ENCODE measurements at regions not wholly inside any gene's neighbourhood (a gene's known extent, or its start where the extent isn't known, plus 50 kb on each side); places are given as distances from the start of the nearest gene placed in this dataset.

GRCh38 chr1:30627206-30627605, 96.2 kb downstream of the MATN1 start:
- no peak overlapping the region for H3K27ac Mint-ChIP-seq
- H3K27me3 Mint-ChIP-seq, result peaks cover 24% of the 10 kb centered on the region
- no peak overlapping the region for H3K4me3 Mint-ChIP-seq
- no peaks in the 10 kb centered on the region for H3K4me1 Mint-ChIP-seq
- H3K9me3 Mint-ChIP-seq, result peaks cover 27% of the 10 kb centered on the region
- H3K36me3 Mint-ChIP-seq, result peaks cover 3% of the 10 kb centered on the region

DNA sequence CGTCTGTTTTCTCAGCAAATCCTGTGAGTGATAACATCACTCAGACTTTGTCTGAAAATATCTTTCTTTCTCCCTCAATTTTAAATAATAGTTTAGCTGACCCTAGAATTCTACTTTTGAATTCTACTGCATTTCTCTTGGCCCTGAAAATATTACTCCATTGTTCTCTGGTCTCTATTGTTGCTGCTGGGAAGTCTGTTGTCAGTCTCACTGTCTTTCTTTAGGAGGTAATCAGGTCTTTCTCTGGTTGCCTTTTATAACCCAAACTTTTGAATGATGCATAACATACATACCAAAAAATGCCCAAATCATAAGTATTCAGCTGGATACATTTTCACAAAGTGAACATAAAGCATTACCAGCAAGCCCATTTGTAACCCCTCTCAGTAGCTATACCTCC, 100.0 kb downstream of the MATN1 start:
- Mint-ChIP-seq H3K4me3 (no peak overlapping the region), H3K27ac (no peak overlapping the region), H3K27me3 (peaks cover 23% of the 10 kb centered on the region), H3K9me3 (peaks cover 27% of the 10 kb centered on the region), H3K4me1 (peaks cover 1% of the 10 kb centered on the region), H3K36me3 (peaks cover 3% of the 10 kb centered on the region)

GRCh38 chr1:30619619-30620018, 103.8 kb downstream of the MATN1 start:
- Mint-ChIP-seq H3K27ac (no peak overlapping the region), H3K36me3 (peaks cover 3% of the 10 kb centered on the region), H3K4me1 (peaks cover 7% of the 10 kb centered on the region), H3K9me3 (peaks cover 14% of the 10 kb centered on the region), H3K27me3 (peaks cover 15% of the 10 kb centered on the region), H3K4me3 (no peak overlapping the region)

GRCh38 chr1:30618335-30618747, 105.0 kb downstream of the MATN1 start:
- H3K4me1 Mint-ChIP-seq, result peaks cover 7% of the 10 kb centered on the region
- peaks cover 12% of the 10 kb centered on the region for H3K27me3 Mint-ChIP-seq
- no peak overlapping the region for H3K4me3 Mint-ChIP-seq
- peaks cover 5% of the 10 kb centered on the region for H3K9me3 Mint-ChIP-seq
- H3K27ac Mint-ChIP-seq, result no peak overlapping the region
- peaks cover 1% of the 10 kb centered on the region for H3K36me3 Mint-ChIP-seq

DNA sequence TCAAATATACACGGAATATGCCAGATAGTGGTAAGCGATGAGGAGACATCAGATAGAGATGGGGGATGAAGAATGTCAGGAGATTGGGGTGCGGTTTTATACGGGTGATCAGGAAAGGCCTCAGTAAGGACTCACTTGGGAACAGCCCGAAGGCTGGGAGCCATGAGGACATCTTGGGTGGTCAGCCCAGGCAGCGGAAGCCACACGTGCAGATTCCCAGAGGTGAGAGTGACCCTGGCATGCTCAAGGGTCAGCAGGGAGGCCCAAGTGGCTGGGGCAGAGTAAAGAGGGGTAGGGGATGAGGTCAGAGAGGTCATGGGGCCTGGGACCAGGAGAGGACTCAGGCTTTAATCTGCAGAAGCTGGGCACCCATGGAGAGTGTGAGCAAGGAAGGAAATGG, 106.6 kb downstream of the MATN1 start:
- Mint-ChIP-seq H3K4me1 (peaks cover 7% of the 10 kb centered on the region), H3K4me3 (no peak overlapping the region), H3K9me3 (no peaks in the 10 kb centered on the region), H3K27ac (peak overlapping the region; percentile 18), H3K27me3 (peaks cover 12% of the 10 kb centered on the region), H3K36me3 (no peaks in the 10 kb centered on the region)

GRCh38 chr1:30615816-30616590, 107.4 kb downstream of the MATN1 start:
- Mint-ChIP-seq H3K27ac (no peak overlapping the region), H3K27me3 (peaks cover 8% of the 10 kb centered on the region), H3K9me3 (no peaks in the 10 kb centered on the region), H3K36me3 (no peaks in the 10 kb centered on the region), H3K4me1 (peaks cover 7% of the 10 kb centered on the region), H3K4me3 (no peak overlapping the region)

DNA sequence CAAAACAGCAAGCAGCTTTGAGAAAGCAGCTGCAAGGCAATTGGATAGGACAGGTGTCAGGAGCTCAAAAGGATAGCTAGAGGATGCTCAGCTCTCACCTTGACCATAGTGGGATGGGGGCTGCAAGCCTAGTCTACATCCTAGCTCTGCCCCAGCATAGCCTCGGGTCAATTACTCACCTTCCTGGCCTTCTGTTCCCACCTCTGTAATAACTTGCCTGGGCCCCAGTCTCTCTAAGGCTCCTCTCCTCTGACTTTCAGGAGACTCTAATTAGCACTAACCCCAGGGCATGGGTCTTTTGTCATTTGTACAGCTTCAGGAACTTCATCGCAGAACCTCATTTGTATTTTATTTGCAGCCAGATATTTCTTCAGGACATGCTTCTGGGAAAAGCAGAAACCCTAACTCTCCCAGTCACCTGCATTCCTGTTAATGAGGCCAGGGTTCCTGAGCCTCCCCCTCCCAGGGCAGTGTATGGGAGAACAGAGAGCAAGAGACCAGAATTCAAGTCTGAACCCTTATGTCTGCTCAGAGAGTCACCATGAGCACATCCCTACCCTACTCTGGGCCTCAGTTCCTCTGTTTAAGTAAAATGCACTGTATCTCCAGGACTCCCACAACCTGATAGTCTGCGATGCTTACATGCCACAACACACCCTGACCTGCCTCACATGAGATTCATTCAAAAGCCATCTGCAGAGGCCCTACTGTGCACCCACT, 108.1 kb downstream of the MATN1 start:
- no peak overlapping the region for H3K27ac Mint-ChIP-seq
- H3K27me3 Mint-ChIP-seq, result peaks cover 8% of the 10 kb centered on the region
- H3K9me3 Mint-ChIP-seq, result no peaks in the 10 kb centered on the region
- peaks cover 7% of the 10 kb centered on the region for H3K4me1 Mint-ChIP-seq
- H3K4me3 Mint-ChIP-seq, result no peak overlapping the region
- no peaks in the 10 kb centered on the region for H3K36me3 Mint-ChIP-seq

DNA sequence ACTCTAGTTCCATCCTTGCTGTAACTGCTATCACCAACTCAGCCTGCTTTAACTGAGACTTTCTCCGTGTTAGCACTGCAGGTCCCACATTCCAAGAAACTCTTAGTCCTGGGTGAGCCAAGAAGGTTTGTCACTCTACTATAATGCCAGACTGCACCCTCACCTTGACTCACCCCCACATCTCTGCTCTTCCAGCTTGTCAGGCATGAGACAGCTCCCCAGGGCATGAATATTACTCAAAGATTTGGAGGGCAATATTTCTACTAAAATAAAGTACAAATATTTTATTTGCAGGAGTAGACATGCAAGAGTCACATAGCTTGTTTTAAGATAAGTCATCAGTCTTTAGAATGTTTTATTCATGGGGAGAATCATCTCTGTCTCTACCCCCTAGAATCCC, 110.2 kb downstream of the MATN1 start:
- Mint-ChIP-seq H3K36me3 (no peaks in the 10 kb centered on the region), H3K27ac (no peak overlapping the region), H3K27me3 (peaks cover 14% of the 10 kb centered on the region), H3K9me3 (no peaks in the 10 kb centered on the region), H3K4me1 (peaks cover 3% of the 10 kb centered on the region), H3K4me3 (no peak overlapping the region)

GRCh38 chr1:30612536-30613065, 110.8 kb downstream of the MATN1 start:
- peaks cover 14% of the 10 kb centered on the region for H3K27me3 Mint-ChIP-seq
- no peak overlapping the region for H3K27ac Mint-ChIP-seq
- H3K36me3 Mint-ChIP-seq, result no peaks in the 10 kb centered on the region
- no peaks in the 10 kb centered on the region for H3K9me3 Mint-ChIP-seq
- no peak overlapping the region for H3K4me3 Mint-ChIP-seq
- H3K4me1 Mint-ChIP-seq, result no peaks in the 10 kb centered on the region

DNA sequence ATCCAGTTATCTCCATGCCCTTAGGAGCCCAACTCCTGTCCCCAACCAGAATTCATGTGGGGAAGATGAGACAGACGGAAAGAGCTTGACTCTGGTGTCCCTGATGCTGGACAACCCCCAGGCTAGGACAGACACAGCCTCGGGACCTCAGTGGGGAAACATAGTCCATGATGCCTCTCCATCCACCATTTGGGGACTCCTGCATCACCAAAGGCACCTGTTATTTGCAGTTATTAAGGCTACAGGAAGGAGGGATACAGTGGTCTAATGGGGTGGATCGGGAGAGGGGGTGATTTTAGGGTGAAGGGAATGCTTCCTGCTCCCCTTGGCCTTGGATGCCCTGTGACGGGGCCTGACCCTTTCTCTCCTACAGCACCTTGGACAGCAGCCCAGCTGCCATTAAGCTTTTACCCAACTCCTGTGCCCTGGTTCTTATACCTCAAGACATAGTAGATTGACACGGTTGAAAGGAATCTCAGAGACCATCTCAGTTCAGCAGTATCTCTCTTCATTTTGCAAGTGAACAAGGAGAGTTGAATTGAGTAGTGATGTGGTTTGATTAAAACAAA, 111.6 kb downstream of the MATN1 start:
- no peak overlapping the region for H3K27ac Mint-ChIP-seq
- peaks cover 14% of the 10 kb centered on the region for H3K27me3 Mint-ChIP-seq
- H3K36me3 Mint-ChIP-seq, result no peaks in the 10 kb centered on the region
- no peaks in the 10 kb centered on the region for H3K4me1 Mint-ChIP-seq
- H3K4me3 Mint-ChIP-seq, result no peak overlapping the region
- no peaks in the 10 kb centered on the region for H3K9me3 Mint-ChIP-seq

DNA sequence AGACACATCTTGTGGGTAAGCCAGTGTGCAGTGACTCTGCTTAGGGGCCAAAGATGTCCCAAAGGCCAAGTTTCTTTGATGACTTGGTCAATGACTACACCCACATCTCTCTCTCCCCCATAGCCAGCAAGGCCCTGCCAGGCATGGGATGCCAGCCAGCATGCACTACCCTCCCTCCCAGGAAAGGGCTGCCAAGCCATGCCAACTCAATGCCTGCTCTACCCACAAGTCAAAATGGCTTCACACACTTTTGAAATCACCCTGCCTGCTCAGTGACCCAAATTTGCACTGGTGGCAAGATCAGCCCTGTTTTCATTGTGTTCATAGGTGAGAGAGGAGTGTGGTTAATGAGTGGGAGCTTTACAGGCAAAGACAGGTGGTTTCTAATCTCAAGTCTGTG, 112.5 kb downstream of the MATN1 start:
- H3K9me3 Mint-ChIP-seq, result no peaks in the 10 kb centered on the region
- no peak overlapping the region for H3K27ac Mint-ChIP-seq
- no peaks in the 10 kb centered on the region for H3K36me3 Mint-ChIP-seq
- H3K4me1 Mint-ChIP-seq, result no peaks in the 10 kb centered on the region
- H3K27me3 Mint-ChIP-seq, result peaks cover 11% of the 10 kb centered on the region
- H3K4me3 Mint-ChIP-seq, result no peak overlapping the region

DNA sequence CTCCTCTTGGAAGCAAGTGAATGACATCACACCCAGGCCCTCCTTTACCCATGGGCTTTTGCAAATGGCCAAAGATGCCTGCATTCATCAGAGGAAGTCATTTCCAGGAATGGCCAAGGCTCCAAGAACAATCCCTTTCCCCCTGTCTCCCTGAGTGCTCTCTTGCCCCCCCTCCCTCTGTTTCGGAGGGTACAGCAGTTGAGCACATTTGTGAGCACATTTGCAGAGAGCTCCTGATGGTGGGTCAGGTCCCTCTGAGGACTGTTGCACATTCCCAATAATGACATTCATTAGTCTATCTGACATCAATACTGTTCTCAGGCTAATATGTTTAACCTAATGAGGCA, 113.4 kb downstream of the MATN1 start:
- no peak overlapping the region for H3K4me3 Mint-ChIP-seq
- no peaks in the 10 kb centered on the region for H3K4me1 Mint-ChIP-seq
- H3K27me3 Mint-ChIP-seq, result peaks cover 14% of the 10 kb centered on the region
- no peak overlapping the region for H3K27ac Mint-ChIP-seq
- H3K36me3 Mint-ChIP-seq, result no peaks in the 10 kb centered on the region
- H3K9me3 Mint-ChIP-seq, result no peaks in the 10 kb centered on the region

GRCh38 chr1:30609336-30609998, 113.9 kb downstream of the MATN1 start:
- no peak overlapping the region for H3K27ac Mint-ChIP-seq
- H3K27me3 Mint-ChIP-seq, result peaks cover 14% of the 10 kb centered on the region
- no peak overlapping the region for H3K4me3 Mint-ChIP-seq
- no peaks in the 10 kb centered on the region for H3K4me1 Mint-ChIP-seq
- no peaks in the 10 kb centered on the region for H3K36me3 Mint-ChIP-seq
- H3K9me3 Mint-ChIP-seq, result no peaks in the 10 kb centered on the region

DNA sequence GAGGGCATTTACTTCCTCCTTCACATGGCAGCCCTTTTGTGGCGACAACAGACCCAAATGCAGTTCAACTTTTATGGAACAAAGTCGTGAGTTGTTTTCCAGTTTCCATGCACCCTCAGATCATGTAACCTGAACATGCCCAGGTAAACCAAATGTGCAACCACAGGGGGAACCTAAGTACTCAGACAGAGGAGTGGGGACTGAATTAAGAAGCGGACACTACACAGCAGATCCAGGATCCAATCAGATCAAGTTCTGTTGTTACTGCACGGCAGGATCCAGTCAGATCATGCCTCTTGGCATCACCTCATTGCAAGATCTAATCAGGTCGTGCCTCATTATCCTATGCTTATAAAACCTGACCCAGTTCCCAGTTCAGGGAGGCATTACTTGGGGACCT, 115.7 kb downstream of the MATN1 start:
- no peak overlapping the region for H3K27ac Mint-ChIP-seq
- no peaks in the 10 kb centered on the region for H3K9me3 Mint-ChIP-seq
- no peaks in the 10 kb centered on the region for H3K4me1 Mint-ChIP-seq
- H3K36me3 Mint-ChIP-seq, result no peaks in the 10 kb centered on the region
- H3K27me3 Mint-ChIP-seq, result peaks cover 14% of the 10 kb centered on the region
- no peak overlapping the region for H3K4me3 Mint-ChIP-seq

- H3K9me3 Mint-ChIP-seq, result no peaks in the 10 kb centered on the region
- no peak overlapping the region for H3K27ac Mint-ChIP-seq
- H3K27me3 Mint-ChIP-seq, result peaks cover 14% of the 10 kb centered on the region
- no peaks in the 10 kb centered on the region for H3K36me3 Mint-ChIP-seq
- no peak overlapping the region for H3K4me3 Mint-ChIP-seq
- H3K4me1 Mint-ChIP-seq, result no peaks in the 10 kb centered on the region
Measured at GRCh38 chr1:30606166-30606565, 117.2 kb downstream of the MATN1 start.
